ENCODE measurements at regions not wholly inside any gene's neighbourhood (a gene's known extent, or its start where the extent isn't known, plus 50 kb on each side); places are given as distances from the start of the nearest gene placed in this dataset.
"Not testable (repeated sequence)": the region's sequence is repeated elsewhere in the genome, so short reads cannot be mapped to it uniquely, and the experiment has no call there.

DNA sequence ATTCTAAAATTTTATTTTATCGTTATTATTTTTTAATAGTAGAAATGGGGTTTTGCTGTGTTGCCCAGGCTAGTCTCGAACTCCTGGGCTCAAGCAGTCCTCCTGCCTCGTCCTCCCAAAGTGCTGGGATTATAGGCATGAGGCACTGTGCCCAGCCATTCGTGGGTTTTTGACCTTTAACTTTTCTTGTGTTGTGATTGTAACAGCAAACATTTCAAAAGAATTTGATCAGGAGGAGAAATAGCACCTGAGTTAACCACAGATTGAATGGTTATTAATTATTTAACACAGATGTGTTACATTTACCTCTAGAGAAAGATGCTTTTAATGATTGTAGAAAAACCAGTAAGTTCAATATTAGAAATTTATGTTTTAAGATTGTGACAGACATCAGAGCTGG, 132.0 kb downstream of the HAUS1 start:
- TF ChIP-seq, protein P1, sequence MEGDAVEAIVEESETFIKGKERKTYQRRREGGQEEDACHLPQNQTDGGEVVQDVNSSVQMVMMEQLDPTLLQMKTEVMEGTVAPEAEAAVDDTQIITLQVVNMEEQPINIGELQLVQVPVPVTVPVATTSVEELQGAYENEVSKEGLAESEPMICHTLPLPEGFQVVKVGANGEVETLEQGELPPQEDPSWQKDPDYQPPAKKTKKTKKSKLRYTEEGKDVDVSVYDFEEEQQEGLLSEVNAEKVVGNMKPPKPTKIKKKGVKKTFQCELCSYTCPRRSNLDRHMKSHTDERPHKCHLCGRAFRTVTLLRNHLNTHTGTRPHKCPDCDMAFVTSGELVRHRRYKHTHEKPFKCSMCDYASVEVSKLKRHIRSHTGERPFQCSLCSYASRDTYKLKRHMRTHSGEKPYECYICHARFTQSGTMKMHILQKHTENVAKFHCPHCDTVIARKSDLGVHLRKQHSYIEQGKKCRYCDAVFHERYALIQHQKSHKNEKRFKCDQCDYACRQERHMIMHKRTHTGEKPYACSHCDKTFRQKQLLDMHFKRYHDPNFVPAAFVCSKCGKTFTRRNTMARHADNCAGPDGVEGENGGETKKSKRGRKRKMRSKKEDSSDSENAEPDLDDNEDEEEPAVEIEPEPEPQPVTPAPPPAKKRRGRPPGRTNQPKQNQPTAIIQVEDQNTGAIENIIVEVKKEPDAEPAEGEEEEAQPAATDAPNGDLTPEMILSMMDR (IDR thresholded peaks at IDR 0.05; ENCODE audit: insufficient read depth, missing control alignments): no peak
- DNase-seq (ENCODE audit: insufficient read length, low spot score) (no peak), FAIRE-seq (no peak)

DNA sequence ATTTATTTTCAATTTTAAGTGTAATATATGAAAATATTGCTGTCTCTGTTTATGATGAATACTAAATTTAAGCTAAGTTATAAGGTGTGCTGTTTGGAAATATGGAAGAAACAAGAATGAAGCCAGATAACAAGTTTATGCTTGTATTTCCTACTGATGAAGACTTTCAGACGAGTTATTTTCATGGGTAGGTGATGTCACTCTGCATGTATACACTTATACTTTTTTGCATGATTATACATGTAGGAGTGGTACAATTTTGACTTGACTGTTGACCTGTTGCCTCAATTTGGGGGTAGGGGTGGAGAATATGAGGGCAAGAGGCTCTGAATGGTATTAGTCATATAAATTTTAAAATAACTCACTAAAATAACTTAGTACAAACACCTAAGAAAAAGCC, 133.7 kb downstream of the HAUS1 start:
- TF ChIP-seq, protein P1 (IDR thresholded peaks at IDR 0.05; ENCODE audit: insufficient read depth, missing control alignments): no peak
- FAIRE-seq: no peak
- DNase-seq (ENCODE audit: insufficient read length, low spot score): no peak

DNA sequence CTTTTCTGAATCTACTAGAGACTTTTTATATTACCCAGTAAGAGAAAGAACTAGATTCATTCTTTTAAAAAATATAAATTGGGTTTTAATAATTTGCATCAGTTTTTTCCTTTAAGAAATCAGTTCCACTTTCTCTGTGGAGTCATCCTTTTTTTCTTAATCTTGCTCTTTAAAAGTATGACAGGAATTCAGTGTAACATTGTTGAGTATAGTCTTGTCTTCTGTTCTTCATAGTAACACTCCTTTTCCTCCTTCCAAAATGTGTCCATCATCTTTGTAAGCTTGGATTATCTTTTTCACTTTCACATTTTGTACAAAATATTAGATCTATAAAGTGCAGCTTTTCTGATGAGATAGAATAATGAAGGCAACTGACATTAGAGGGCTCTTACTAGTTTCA, 135.4 kb downstream of the HAUS1 start:
- DNase-seq (ENCODE audit: insufficient read length, low spot score): no peak
- no peak for FAIRE-seq
- TF ChIP-seq, protein P1 (IDR thresholded peaks at IDR 0.05; ENCODE audit: insufficient read depth, missing control alignments): no peak

DNA sequence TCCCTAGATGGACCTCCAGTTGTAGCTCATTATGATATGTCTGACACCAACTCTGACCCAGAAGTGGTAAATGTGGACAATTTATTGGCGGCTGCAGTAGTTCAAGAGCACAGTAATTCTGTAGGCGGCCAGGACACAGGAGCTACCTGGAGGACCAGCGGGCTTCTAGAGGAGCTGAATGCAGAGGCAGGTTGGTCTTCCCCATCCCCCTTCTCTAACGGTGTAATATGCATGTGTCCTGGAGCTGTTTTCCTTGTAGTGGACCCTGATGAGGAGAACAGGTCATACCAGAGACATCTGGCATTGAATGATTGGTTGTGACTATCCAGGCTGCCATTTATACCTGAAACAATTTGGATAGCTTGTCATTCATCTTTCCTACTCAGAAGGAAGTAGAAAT, 135.8 kb downstream of the HAUS1 start:
- DNase-seq (ENCODE audit: insufficient read length, low spot score) (no peak), FAIRE-seq (no peak)
- TF ChIP-seq, protein P1 (IDR thresholded peaks at IDR 0.05; ENCODE audit: insufficient read depth, missing control alignments): no peak

DNA sequence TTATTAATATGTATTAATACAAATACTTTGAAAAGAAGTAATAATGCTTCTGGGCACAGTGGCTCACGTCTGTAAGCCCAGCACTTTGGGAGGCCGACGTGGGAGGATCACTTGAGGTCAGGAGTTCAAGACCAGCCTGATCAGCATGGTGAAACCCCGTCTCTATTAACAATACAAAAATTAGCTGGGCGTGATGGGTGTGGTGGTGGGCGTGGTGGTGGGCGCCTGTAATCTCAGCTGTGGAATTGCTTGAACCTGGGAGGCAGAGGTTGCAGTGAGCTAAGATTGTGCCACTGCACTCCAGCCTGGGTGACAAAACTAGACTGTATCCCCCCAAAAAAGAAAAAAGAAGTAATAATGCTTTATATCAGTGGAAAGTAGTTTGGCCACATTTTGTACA, 137.2 kb downstream of the HAUS1 start:
- not testable (repeated sequence) for DNase-seq (ENCODE audit: insufficient read length, low spot score); FAIRE-seq

DNA sequence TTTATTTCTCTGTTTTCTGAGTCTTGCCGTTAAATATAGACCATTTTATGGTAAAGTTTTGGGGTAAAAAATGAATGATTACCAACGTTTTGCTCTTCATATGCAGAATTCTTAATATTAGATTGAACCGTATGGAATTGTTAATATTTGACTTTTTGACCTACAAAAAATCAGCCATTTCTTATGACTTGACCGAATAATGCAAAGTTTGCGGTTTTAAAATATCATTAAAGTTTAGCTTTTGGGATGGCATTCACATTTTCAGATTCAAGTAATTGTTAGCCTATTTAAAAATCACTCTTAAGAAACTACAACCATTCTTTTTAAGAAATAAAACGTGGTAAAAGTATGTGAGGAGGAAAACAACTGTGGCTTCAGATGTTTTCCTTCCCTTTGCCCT, 138.0 kb downstream of the HAUS1 start:
- no peak for FAIRE-seq
- no peak for DNase-seq (ENCODE audit: insufficient read length, low spot score)

DNA sequence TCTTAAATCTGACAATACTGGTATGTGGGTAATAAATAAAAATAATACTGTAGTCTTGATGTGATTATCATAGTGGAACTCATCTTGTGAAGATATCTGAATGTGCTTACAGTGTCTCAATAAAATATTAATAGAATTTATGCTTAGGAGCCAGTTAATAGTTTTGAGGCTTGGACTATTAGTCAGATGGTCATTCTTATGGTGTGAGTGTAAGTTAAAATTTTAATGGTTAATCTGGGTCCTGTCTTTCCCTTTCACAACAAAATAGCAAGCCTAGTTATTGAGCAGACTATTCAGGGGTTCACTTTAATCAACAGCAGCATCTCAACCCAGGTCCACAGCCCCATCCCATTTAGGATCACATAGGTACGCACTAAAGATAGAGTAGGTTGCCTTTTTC, 138.9 kb downstream of the HAUS1 start:
- TF ChIP-seq, protein P1 (IDR thresholded peaks at IDR 0.05; ENCODE audit: insufficient read depth, missing control alignments): no peak

More for the DNA sequence above, 138.0 kb downstream of the HAUS1 start:
- TF ChIP-seq, protein P1 (IDR thresholded peaks at IDR 0.05; ENCODE audit: insufficient read depth, missing control alignments): no peak

DNA sequence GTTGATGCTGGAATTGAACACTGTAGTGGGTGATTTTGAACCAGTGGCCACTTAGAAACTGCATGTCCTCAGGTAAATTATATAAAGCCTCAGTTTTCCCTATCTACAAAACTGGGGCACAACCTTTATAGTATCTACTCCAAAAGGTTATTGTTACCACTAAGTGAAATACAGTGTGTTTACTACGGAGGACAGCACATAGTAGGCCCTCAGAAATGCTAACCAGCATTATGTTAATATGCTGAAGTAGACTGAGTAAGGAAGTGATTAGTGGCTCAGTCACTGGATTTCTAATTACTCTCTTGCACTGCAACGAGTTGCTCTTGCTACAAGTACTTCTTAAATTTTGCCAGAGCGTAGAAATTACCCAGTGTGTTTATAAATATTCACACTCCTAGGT, 139.5 kb downstream of the HAUS1 start:
- DNase-seq (ENCODE audit: insufficient read length, low spot score) (no peak), FAIRE-seq (peak; percentile 38)
- TF ChIP-seq, protein P1 (IDR thresholded peaks at IDR 0.05; ENCODE audit: insufficient read depth, missing control alignments): no peak

More for the DNA sequence above, 138.9 kb downstream of the HAUS1 start:
- no peak for FAIRE-seq
- DNase-seq (ENCODE audit: insufficient read length, low spot score): no peak
